ENCODE measurements at regions not wholly inside any gene's neighbourhood (a gene's known extent, or its start where the extent isn't known, plus 50 kb on each side); places are given as distances from the start of the nearest gene placed in this dataset.

- TF ChIP-seq, protein P1, sequence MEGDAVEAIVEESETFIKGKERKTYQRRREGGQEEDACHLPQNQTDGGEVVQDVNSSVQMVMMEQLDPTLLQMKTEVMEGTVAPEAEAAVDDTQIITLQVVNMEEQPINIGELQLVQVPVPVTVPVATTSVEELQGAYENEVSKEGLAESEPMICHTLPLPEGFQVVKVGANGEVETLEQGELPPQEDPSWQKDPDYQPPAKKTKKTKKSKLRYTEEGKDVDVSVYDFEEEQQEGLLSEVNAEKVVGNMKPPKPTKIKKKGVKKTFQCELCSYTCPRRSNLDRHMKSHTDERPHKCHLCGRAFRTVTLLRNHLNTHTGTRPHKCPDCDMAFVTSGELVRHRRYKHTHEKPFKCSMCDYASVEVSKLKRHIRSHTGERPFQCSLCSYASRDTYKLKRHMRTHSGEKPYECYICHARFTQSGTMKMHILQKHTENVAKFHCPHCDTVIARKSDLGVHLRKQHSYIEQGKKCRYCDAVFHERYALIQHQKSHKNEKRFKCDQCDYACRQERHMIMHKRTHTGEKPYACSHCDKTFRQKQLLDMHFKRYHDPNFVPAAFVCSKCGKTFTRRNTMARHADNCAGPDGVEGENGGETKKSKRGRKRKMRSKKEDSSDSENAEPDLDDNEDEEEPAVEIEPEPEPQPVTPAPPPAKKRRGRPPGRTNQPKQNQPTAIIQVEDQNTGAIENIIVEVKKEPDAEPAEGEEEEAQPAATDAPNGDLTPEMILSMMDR (IDR thresholded peaks at IDR 0.05) = no peak
- TF ChIP-seq EZH2phosphoT487 (IDR thresholded peaks at IDR 0.05) (no peak), EZH2 (IDR thresholded peaks at IDR 0.05) (no peak)
Measured at GRCh38 chr1:219483530-219483929, 129.4 kb downstream of the ZC3H11B start.

Data from neural progenitor cell (in vitro differentiated cells).